Esophagus (tissue), 2 donors: ENCODE measurements at regions not wholly inside any gene's neighbourhood (a gene's known extent, or its start where the extent isn't known, plus 50 kb on each side); places are given as distances from the start of the nearest gene placed in this dataset.

Experiments
- H3K27ac ChIP-seq, 2 donors: one replicate each; pipeline ENCODE4 v1.5.1; 2013; ENCODE audit warnings: low read depth in 2 of 2, mild to moderate bottlenecking in 2 of 2, inconsistent platforms in 1 of 2, low read length in 1 of 2, moderate library complexity in 1 of 2
- H3K27me3 ChIP-seq, 2 donors: one replicate each; pipeline ENCODE4 v1.6.1; 2013; ENCODE audit warnings: low read length in 2 of 2, control low read depth in 1 of 2, mild to moderate bottlenecking in 1 of 2; ENCODE audit not compliant: insufficient read depth in 2 of 2, control insufficient read depth in 1 of 2
- H3K36me3 ChIP-seq, 2 donors: one replicate each; pipeline ENCODE4 v1.6.1; 2013; ENCODE audit warnings: low read length in 1 of 2; ENCODE audit not compliant: control insufficient read depth in 2 of 2, insufficient read depth in 2 of 2
- H3K4me1 ChIP-seq, 2 donors: one replicate each; pipeline ENCODE4 v1.6.1; 2013; ENCODE audit warnings: low read length in 1 of 2; ENCODE audit not compliant: control insufficient read depth in 2 of 2, insufficient read depth in 2 of 2
- H3K4me3 ChIP-seq, 2 donors: one replicate each; pipeline ENCODE4 v1.5.1; 2013; ENCODE audit warnings: low read length in 2 of 2, mild to moderate bottlenecking in 2 of 2, low read depth in 1 of 2, moderate library complexity in 1 of 2
- H3K9me3 ChIP-seq, 2 donors: one replicate each; pipeline ENCODE4 v1.6.1; 2013; ENCODE audit warnings: mild to moderate bottlenecking in 2 of 2, low read depth in 1 of 2, low read length in 1 of 2, moderate library complexity in 1 of 2; ENCODE audit not compliant: control insufficient read depth in 2 of 2, insufficient read depth in 1 of 2
- WGBS, 2 donors: extraction: QIAGEN DNeasy Blood & Tissue Kit; methylation state at CpG; one replicate each; pipeline ENCODE4 v1.1.7; 2013; 5-methylcytosine and 5-hydroxymethylcytosine counted together
- donor health status: healthy with polysubstance abuse.
- donor health status: Bipolar disorder and iron deficiency.

DNA sequence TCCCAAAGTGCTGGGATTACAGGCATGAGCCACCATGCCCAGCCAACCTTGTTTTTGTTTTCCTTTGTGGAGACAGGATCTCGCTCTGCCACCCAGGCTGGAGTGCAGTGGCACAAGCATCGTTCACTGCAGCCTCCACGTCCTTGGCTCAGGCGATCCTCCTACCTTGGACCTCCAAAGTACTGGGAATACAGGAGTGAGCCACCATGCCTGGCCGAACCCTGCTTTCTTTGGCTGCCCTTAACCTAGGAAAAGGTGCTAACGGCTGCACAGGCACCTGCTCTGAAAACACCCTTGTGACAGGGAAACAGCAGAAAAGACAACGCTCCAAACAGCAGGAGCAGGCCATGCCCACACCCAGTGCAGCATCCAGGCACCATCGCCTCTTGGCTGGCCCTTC is 71.9 kb downstream of the OAT start:
- Histone ChIP-seq H3K4me1 (no peaks in the 10 kb centered on the region), H3K27me3 (no peaks in the 10 kb centered on the region), H3K27ac (no peak overlapping the region), H3K9me3 (no peaks in the 10 kb centered on the region), H3K36me3 (no peaks in the 10 kb centered on the region), H3K4me3 (no peak overlapping the region)
- WGBS, 2 donors: 93 to 94% methylated on average over 8 of the region's 8 CpGs

DNA sequence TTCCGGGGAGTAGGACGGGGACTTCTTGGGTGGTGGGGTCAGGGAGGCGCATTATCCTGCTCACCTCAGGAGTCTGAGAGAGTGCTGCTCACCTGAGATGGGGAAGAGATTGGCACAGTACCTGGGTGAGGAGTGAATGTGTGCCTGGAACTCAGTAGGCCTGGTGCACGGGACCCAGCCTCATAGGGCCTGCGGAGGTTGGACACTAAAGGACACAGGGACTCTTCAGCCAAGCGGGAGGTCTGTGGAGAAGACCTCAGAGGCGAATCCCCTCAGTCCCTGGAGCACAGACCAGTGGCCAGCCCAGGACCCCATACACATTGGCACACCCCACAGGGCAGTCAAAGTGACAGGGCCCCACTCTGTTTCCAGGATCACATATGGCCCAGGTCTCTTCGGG is 73.2 kb downstream of the OAT start:
- H3K36me3 ChIP-seq: no peaks in the 10 kb centered on the region
- H3K4me1 ChIP-seq: peaks cover 0 to 5% of the 10 kb centered on the region in 2 donors
- H3K27ac ChIP-seq: no peak overlapping the region
- no peaks in the 10 kb centered on the region for H3K27me3 ChIP-seq
- no peak overlapping the region for H3K4me3 ChIP-seq
- 94 to 95% methylated on average over 8 of the region's 8 CpGs for WGBS, 2 donors
- no peaks in the 10 kb centered on the region for H3K9me3 ChIP-seq

DNA sequence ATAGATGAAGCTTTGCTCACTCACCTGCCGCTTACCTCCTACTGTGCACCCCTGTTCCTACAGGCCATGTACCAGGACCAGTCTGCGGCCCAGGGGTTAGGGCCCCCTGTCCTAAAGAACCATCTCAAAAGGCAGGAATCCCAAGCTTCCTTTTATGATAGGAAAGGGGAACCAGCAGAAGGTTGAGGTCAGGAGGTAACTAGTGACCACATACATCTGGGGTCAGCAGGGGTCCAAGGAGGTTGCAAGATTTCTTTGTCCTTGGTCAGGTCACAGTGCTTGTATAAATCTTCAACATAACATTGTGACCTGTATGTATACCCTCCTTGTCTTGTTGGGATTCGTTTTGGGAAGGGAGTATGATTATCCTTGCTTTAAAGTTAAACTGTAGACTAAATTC is 73.8 kb downstream of the OAT start:
- 86 to 87% methylated on average over 3 of the region's 3 CpGs for WGBS, 2 donors
- H3K4me3 ChIP-seq: no peak overlapping the region
- H3K27ac ChIP-seq: no peak overlapping the region
- no peaks in the 10 kb centered on the region for H3K9me3 ChIP-seq
- H3K36me3 ChIP-seq: no peaks in the 10 kb centered on the region
- H3K4me1 ChIP-seq: peaks cover 0 to 10% of the 10 kb centered on the region in 2 donors
- H3K27me3 ChIP-seq: no peaks in the 10 kb centered on the region

DNA sequence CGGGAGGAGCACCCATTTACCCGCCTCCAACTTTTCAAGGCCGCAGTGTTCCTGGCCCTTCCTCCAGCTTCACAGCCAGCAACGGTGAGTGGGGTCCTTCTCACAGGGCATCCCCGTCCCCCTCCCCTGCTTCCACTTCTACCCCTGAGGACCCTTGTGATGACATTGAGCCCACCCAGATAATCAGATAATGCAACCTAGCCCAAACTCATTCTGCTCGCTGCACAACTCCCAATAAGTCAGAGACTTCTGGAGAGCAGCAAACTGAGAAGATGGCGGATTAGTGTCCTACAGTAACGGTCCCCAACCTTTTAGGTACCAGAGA is 74.5 kb downstream of the OAT start:
- Histone ChIP-seq H3K27ac (no peak overlapping the region), H3K36me3 (no peaks in the 10 kb centered on the region), H3K4me1 (peaks cover 0 to 10% of the 10 kb centered on the region in 2 donors), H3K27me3 (no peaks in the 10 kb centered on the region), H3K9me3 (no peaks in the 10 kb centered on the region), H3K4me3 (no peak overlapping the region)
- 90 to 92% methylated on average over 8 of the region's 8 CpGs for WGBS, 2 donors

DNA sequence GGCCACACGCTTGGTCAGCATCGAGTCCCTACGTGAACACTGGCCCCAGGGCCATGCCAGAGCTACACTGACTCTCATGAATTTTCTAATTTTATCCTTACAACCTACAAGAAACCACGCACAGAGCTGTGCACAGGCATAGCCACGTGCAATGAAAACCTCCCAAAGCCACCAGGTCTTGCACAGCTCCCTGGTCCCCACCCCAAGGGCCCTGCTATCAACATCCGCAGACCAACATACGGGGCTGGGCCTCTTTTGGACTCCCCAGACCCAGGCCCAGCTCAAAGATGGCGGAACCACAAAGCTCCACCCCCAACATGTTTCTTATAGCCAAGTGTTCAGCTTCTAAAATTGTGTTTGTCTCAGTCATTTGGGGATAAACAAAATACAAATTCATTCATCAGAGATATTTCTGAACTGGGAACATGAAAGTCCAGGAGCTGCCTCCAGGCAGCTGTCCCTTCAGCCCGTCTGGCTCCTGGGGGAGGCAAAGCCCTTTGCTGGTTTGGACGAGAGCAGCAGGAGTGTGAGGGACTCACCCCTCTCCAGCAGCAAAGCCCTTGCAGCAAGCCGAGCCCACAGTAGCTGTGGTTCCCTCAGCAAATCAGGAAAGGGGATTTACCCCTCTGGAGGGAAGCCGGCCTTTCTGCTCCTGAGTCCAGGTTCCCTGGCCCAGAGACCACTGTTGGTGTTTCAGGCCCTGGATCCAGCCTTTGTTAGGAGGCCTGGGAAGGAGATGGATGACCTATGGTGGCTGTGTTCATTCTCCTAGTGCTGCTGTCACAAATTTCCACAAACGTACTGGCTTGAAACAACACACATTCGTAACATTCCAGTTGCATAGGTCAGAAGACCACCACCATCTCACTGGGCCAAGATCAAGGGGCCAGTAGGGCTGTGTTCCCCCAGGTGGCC is 75.1 kb downstream of the OAT start:
- H3K27me3 ChIP-seq: no peaks in the 10 kb centered on the region
- H3K27ac ChIP-seq: no peak overlapping the region
- H3K4me1 ChIP-seq: peaks cover 0 to 10% of the 10 kb centered on the region in 2 donors
- no peaks in the 10 kb centered on the region for H3K36me3 ChIP-seq
- H3K9me3 ChIP-seq: no peaks in the 10 kb centered on the region
- H3K4me3 ChIP-seq: no peak overlapping the region
- WGBS, 2 donors: 86 to 92% methylated on average over 14 of the region's 14 CpGs

DNA sequence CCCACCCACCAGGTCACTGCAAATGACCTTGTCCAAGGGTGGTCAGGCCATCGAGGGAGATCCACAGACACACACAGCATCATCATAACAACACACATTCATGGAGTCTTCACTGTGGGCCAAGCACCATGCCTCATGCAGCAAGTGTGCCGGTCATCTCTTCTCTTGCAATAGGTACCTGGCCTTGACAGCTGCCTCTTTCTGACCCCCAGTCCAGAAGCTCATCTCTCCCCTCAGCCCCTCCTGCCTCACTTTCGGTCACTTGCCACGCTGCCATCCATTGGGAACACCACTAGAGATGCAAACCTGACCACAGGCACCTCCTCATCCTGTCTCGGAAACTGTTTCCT is 75.9 kb downstream of the OAT start:
- Histone ChIP-seq H3K4me1 (peaks cover 0 to 10% of the 10 kb centered on the region in 2 donors), H3K27me3 (no peaks in the 10 kb centered on the region), H3K36me3 (no peaks in the 10 kb centered on the region), H3K9me3 (no peaks in the 10 kb centered on the region), H3K4me3 (no peak overlapping the region), H3K27ac (no peak overlapping the region)
- WGBS, 2 donors: 90 to 94% methylated on average over 5 of the region's 5 CpGs

DNA sequence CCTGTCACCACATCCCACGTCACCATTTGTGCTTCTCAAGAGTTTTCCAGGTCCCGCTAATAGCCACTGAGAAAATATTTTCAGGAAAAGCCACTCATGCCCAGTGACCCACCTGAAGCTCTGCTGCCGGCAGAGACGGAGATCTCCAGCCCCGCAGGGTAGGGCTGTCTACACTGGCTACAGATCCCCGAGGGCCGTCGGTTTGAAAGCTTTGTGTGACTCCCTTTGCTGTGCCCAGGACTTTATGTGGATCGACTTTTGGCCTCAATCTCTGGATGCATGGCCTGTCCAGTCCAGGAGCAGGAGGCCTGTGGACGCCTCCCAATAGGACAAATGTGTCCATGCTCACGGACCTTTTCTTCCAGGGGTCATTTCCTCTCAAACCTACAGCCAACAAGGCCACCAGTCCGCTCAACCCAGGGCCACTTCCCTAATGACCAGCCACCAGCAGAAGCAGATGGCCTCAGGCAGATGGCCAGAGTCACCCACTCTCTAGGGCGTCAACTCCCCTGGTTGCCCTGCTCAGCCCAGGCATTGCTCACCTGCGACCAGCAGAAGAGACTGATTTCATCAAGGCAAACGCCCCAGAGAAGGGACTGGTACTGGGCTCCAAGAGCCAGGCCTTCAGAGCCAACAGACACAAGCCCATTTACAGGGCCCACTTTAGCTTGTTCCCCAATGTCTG is 76.4 kb downstream of the OAT start:
- Histone ChIP-seq H3K27me3 (no peaks in the 10 kb centered on the region), H3K4me3 (no peak overlapping the region), H3K27ac (no peak overlapping the region), H3K4me1 (peaks cover 0 to 10% of the 10 kb centered on the region in 2 donors), H3K36me3 (no peaks in the 10 kb centered on the region), H3K9me3 (no peaks in the 10 kb centered on the region)
- WGBS, 2 donors: 92 to 93% methylated on average over 15 of the region's 15 CpGs

DNA sequence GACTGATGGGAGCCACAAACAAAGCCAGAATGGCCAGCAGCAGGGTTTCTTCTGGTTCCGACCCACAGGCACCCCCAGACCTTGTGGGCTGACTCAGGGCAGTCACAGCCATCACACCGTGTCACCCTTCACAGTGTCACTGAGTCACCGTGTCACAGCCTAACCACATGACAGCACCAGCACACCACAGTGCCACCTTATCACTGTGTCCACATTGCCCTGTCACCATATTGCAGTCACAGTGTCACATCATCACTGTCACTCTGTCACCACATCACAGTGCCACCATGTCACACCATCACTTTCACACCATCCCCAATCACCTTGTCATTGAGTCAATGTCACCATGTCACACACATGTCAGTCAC is 77.0 kb downstream of the OAT start:
- H3K27ac ChIP-seq: no peak overlapping the region
- H3K9me3 ChIP-seq: no peaks in the 10 kb centered on the region
- H3K4me3 ChIP-seq: no peak overlapping the region
- H3K36me3 ChIP-seq: no peaks in the 10 kb centered on the region
- 57 to 63% methylated on average over 3 of the region's 3 CpGs for WGBS, 2 donors
- peaks cover 0 to 10% of the 10 kb centered on the region in 2 donors for H3K4me1 ChIP-seq
- H3K27me3 ChIP-seq: no peaks in the 10 kb centered on the region

DNA sequence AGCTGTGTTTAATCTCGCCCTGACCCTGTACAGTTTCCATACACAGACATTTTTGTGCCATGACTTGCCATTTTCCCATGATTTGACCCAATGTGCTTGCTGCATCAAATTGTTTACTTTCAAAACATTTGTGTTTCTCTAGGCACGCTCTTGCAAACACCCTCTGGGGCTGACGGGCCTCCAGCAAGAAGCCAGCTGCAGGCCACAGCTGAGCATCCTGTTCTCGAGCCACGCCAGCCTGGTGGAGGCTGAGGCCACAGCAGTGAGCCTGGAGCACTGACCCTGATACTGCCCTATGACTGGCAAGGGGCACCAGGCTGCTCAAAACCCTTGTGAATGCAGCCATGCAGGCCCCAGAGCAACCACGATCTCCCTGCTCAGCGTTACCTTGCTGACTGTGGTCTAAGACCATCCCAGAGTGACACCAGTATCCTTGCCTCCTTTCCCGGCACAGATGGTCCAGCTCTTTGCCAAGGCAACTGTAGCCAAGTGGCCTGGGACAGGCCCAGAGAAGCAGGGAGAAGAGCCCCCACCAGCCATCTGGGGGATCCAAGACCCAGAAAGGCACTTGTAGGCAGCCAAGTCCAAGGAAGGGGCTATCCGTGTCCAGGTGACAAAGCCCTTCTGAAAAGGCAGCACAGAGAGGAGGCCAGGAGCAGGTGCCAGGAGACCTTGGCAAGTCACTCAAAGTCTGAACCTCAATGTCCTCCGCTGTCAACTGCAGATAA is 78.5 kb downstream of the OAT start:
- H3K36me3 ChIP-seq: no peaks in the 10 kb centered on the region
- no peak overlapping the region for H3K4me3 ChIP-seq
- H3K27ac ChIP-seq: peak overlapping the region in 1 of 2 donors; percentile 17
- H3K9me3 ChIP-seq: no peaks in the 10 kb centered on the region
- H3K4me1 ChIP-seq: peaks cover 0 to 10% of the 10 kb centered on the region in 2 donors
- 77 to 79% methylated on average over 10 of the region's 10 CpGs for WGBS, 2 donors
- no peaks in the 10 kb centered on the region for H3K27me3 ChIP-seq
